IMR-90 (cell line): ENCODE measurements at regions not wholly inside any gene's neighbourhood (a gene's known extent, or its start where the extent isn't known, plus 50 kb on each side); places are given as distances from the start of the nearest gene placed in this dataset.

ENCODE experiments used
- ATAC-seq: fragments of 200-7000 bp; cut with Tn5 transposase; 2 replicates; pipeline ENCODE4 v1.9.1; 2020; ENCODE audit warnings: low read depth, mild to moderate bottlenecking, moderate library complexity
- BruUV-seq: library from RNA; stranded (reverse); fragments of 400-500 nt; replicated peaks from 2 replicates; lab custom pipeline; 2021; lab: Mats Ljungman, UMichigan
- CTCF ChIA-PET: fragments of 300-600 bp; formaldehyde crosslinking; extraction: SDS; loops from one replicate; lab custom pipeline; 2021; ENCODE audit warnings: antibody characterized with exemption; lab: Yijun Ruan, JAX
- POLR2A ChIA-PET: fragments of 300-600 bp; sonication (Branson Sonifier 250); formaldehyde crosslinking; loops from one replicate; lab custom pipeline; 2022; ENCODE audit warnings: antibody characterized with exemption; ENCODE audit not compliant: unreplicated experiment; lab: Charles Lee
- DNase-seq: peaks from one replicate; pipeline ENCODE4 v3.0.0; 2013
- H2AFZ ChIP-seq: replicated peaks from 2 replicates; pipeline ENCODE3; 2013; ENCODE audit warnings: low read length, mild to moderate bottlenecking; ENCODE audit not compliant: poor library complexity
- H2AK5ac ChIP-seq: 2 replicates; pipeline ENCODE4 v1.6.1; 2013; ENCODE audit warnings: low read depth, low read length, inconsistent platforms
- H2AK9ac ChIP-seq: replicated peaks from 2 replicates; pipeline ENCODE3; 2013; ENCODE audit warnings: mild to moderate bottlenecking, low read depth, low read length, moderate library complexity; ENCODE audit not compliant: poor library complexity
- H2BK120ac ChIP-seq: 2 replicates; pipeline ENCODE4 v1.6.1; 2013; ENCODE audit warnings: low read depth, low read length, inconsistent platforms
- H2BK15ac ChIP-seq: 3 replicates; pipeline ENCODE4 v1.6.1; 2013; ENCODE audit warnings: low read depth, low read length, inconsistent platforms
- H2BK20ac ChIP-seq: 2 replicates; pipeline ENCODE4 v1.6.1; 2013; ENCODE audit warnings: low read depth, mild to moderate bottlenecking, inconsistent platforms, low read length, moderate library complexity
- H2BK5ac ChIP-seq: 2 replicates; pipeline ENCODE4 v1.6.1; 2013; ENCODE audit warnings: mild to moderate bottlenecking, low read depth, low read length, inconsistent platforms; ENCODE audit not compliant: poor library complexity, severe bottlenecking
- H3K14ac ChIP-seq: replicated peaks from 2 replicates; pipeline ENCODE4 v1.6.1; 2013; ENCODE audit warnings: low read depth, low read length, inconsistent platforms
- H3K18ac ChIP-seq: 2 replicates; pipeline ENCODE4 v1.6.1; 2013; ENCODE audit warnings: low read depth, low read length, control low read depth
- H3K23ac ChIP-seq: 2 replicates; pipeline ENCODE4 v1.6.1; 2013; ENCODE audit warnings: low read depth, low read length, inconsistent platforms
- H3K27ac ChIP-seq: 2 replicates; pipeline ENCODE4 v1.5.1; 2013; ENCODE audit warnings: mild to moderate bottlenecking, control low read depth, low read length; ENCODE audit not compliant: insufficient read depth
- H3K27me3 ChIP-seq: 2 replicates; pipeline ENCODE4 v1.6.1; 2013; ENCODE audit warnings: low read length; ENCODE audit not compliant: control insufficient read depth, insufficient read depth
- H3K36me3 ChIP-seq: 2 replicates; pipeline ENCODE4 v1.6.1; 2013; ENCODE audit warnings: low read length, mixed read lengths; ENCODE audit not compliant: control insufficient read depth, insufficient read depth
- H3K4ac ChIP-seq: 2 replicates; pipeline ENCODE4 v1.6.1; 2013; ENCODE audit warnings: low read depth, low read length, inconsistent platforms
- H3K4me1 ChIP-seq: 2 replicates; pipeline ENCODE4 v1.6.1; 2013; ENCODE audit warnings: low read length, mixed read lengths; ENCODE audit not compliant: control insufficient read depth, insufficient read depth
- H3K4me2 ChIP-seq: 2 replicates; pipeline ENCODE4 v1.6.1; 2013; ENCODE audit warnings: low read depth, mild to moderate bottlenecking, control low read depth, low read length, moderate library complexity
- H3K4me3 ChIP-seq: 2 replicates; pipeline ENCODE4 v1.5.1; 2013; ENCODE audit warnings: low read depth, mild to moderate bottlenecking, control low read depth, low read length, moderate library complexity; ENCODE audit not compliant: insufficient read depth
- H3K56ac ChIP-seq: 2 replicates; pipeline ENCODE4 v1.6.1; 2013; ENCODE audit warnings: low read length, inconsistent platforms; ENCODE audit not compliant: insufficient read depth; ENCODE audit errors: extremely low read depth
- H3K79me1 ChIP-seq, 2 experiments: 2 replicates each; pipeline ENCODE4 v1.6.1; 2013; ENCODE audit warnings: low read length in 2 of 2, inconsistent platforms in 1 of 2, low read depth in 1 of 2
- H3K9ac ChIP-seq: 2 replicates; pipeline ENCODE4 v1.6.1; 2013; ENCODE audit warnings: low read depth, low read length, control low read depth
- H3K9me1 ChIP-seq: 2 replicates; pipeline ENCODE4 v1.6.1; 2013; ENCODE audit warnings: low read length, inconsistent platforms; ENCODE audit not compliant: insufficient read depth
- H3K9me3 ChIP-seq: 2 replicates; pipeline ENCODE4 v1.6.1; 2013; ENCODE audit warnings: low read length; ENCODE audit not compliant: control insufficient read depth, insufficient read depth
- H4K20me1 ChIP-seq: 2 replicates; pipeline ENCODE4 v1.6.1; 2013; ENCODE audit warnings: low read length, inconsistent platforms; ENCODE audit not compliant: insufficient read depth
- H4K5ac ChIP-seq: 2 replicates; pipeline ENCODE4 v1.6.1; 2013; ENCODE audit warnings: mild to moderate bottlenecking, low read depth, low read length, control low read depth
- H4K8ac ChIP-seq, 2 experiments: 2 replicates each; pipeline ENCODE4 v1.6.1; 2013; ENCODE audit warnings: low read depth in 2 of 2, low read length in 2 of 2, control low read depth in 1 of 2, inconsistent platforms in 1 of 2
- H4K91ac ChIP-seq: 2 replicates; pipeline ENCODE4 v1.6.1; 2013; ENCODE audit warnings: low read depth, low read length, inconsistent platforms; ENCODE audit not compliant: insufficient read depth
- BHLHE40 ChIP-seq: fragments of 150-350 bp; IDR thresholded peaks from 2 replicates; pipeline ENCODE4 v1.6.1; 2016; ENCODE audit warnings: mild to moderate bottlenecking, low read depth, low read length
- CEBPB ChIP-seq: IDR thresholded peaks from 2 replicates; pipeline ENCODE4 v1.6.1; 2012; ENCODE audit warnings: low read depth, low read length, improper control_type of control experiment
- CHD1 ChIP-seq: IDR thresholded peaks from 2 replicates; pipeline ENCODE4 v1.6.1; 2012; ENCODE audit warnings: low read depth, low read length, improper control_type of control experiment
- FOS ChIP-seq: fragments of 150-350 bp; IDR thresholded peaks from 2 replicates; pipeline ENCODE4 v1.6.1; 2016; ENCODE audit warnings: low read depth, low read length
- MAZ ChIP-seq: IDR thresholded peaks from 2 replicates; pipeline ENCODE4 v1.6.1; 2012; ENCODE audit warnings: low read depth, mild to moderate bottlenecking, low read length, improper control_type of control experiment, moderate library complexity, borderline replicate concordance
- MXI1 ChIP-seq: IDR thresholded peaks from 2 replicates; pipeline ENCODE4 v1.6.1; 2012; ENCODE audit warnings: low read depth, mild to moderate bottlenecking, low read length, moderate library complexity, borderline replicate concordance
- NFE2L2 ChIP-seq: fragments of 150-350 bp; IDR thresholded peaks from 2 replicates; pipeline ENCODE4 v1.6.1; 2016; ENCODE audit warnings: low read depth, mild to moderate bottlenecking, low read length
- POLR2A ChIP-seq: IDR thresholded peaks from 2 replicates; pipeline ENCODE4 v1.6.1; 2012; ENCODE audit warnings: mild to moderate bottlenecking, low read depth, low read length
- RAD21 ChIP-seq: IDR thresholded peaks from 2 replicates; pipeline ENCODE4 v1.6.1; 2012; ENCODE audit warnings: low read length, improper control_type of control experiment
- RCOR1 ChIP-seq: IDR thresholded peaks from 2 replicates; pipeline ENCODE4 v1.6.1; 2012; ENCODE audit warnings: mild to moderate bottlenecking, low read length, improper control_type of control experiment; ENCODE audit not compliant: insufficient replicate concordance
- RFX5 ChIP-seq: IDR thresholded peaks from 2 replicates; pipeline ENCODE4 v1.8.0; 2012; ENCODE audit warnings: low read depth, mild to moderate bottlenecking, low read length, moderate library complexity
- WGBS, 2 experiments: methylation state at CpG; one replicate each; pipeline versions ENCODE4 v1.1.5 to v1.1.7; 2013; ENCODE audit warnings: missing lambda C conversion rate in 2 of 2; ENCODE audit not compliant: insufficient read length in 1 of 2; ENCODE audit errors: extremely low coverage in 2 of 2; 5-methylcytosine and 5-hydroxymethylcytosine counted together
- dilution Hi-C: fragments of 300-500 bp; cut with HindIII; formaldehyde crosslinking; loops from one replicate; pipeline ENCODE4 v1.14.3; 2018; ENCODE audit warnings: low sequenced_read_pairs; ENCODE audit not compliant: unreplicated experiment
- in situ Hi-C: fragments of 300-500 bp; cut with MboI; formaldehyde crosslinking; loops from 3 replicates; pipeline ENCODE4 v1.14.3; 2019; ENCODE audit warnings: low sequenced_read_pairs, inconsistent platforms, mixed read lengths
- intact Hi-C: fragments of 100-400 bp; cut with micrococcal nuclease; formaldehyde crosslinking; loops from 2 replicates; pipeline ENCODE4 v1.10.0; 2022
- TF ChIP-seq, protein P1 (sequence below): fragments of 150-350 bp; IDR thresholded peaks from 2 replicates; pipeline ENCODE4 v1.6.1; 2016; ENCODE audit warnings: low read depth, mild to moderate bottlenecking, low read length, moderate library complexity, borderline replicate concordance
- TF ChIP-seq, protein P2 (sequence below): fragments of 150-350 bp; IDR thresholded peaks from 2 replicates; pipeline ENCODE4 v1.6.1; 2017; ENCODE audit warnings: mild to moderate bottlenecking, antibody characterized with exemption, low read length, low read depth
- TF ChIP-seq, protein P3 (sequence below): conservative IDR thresholded peaks from 2 replicates; pipeline ENCODE4 v1.5.1; 2012; ENCODE audit warnings: mild to moderate bottlenecking, low read depth, low read length, improper control_type of control experiment

DNA sequence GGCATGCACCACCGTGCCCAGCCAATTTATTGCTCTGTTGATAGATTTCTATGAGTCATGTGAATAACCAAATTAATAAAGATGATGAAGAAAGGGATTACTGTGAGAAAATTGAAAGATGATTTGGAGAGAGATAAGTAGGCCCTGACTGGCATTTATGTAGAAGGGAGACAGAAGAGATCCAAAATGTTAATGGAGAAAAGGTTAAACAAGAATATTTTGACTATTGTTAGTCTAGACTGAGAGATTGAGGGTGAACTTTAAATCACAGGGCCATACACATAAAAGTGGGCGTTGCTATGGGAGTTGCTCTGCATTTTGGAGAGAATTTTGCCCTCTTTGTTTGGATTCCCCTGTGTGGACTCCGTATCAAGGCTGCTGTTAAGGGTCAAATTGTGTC lies 68.9 kb upstream of the SCAF8 start:
- Histone ChIP-seq H2BK5ac (no peak overlapping the region), H3K9ac (no peak overlapping the region), H3K79me1 (no peaks in the 10 kb centered on the region), H2BK20ac (no peak overlapping the region), H4K91ac (no peak overlapping the region), H3K4ac (no peak overlapping the region), H3K27me3 (no peaks in the 10 kb centered on the region; the same call in 1 of the 2 replicates), H3K14ac (no peak overlapping the region), H3K27ac (no peak overlapping the region), H2AK9ac (no peak overlapping the region), H3K36me3 (no peaks in the 10 kb centered on the region), H3K56ac (no peak overlapping the region), H4K8ac (no peak overlapping the region), H2BK15ac (no peak overlapping the region), H2AFZ (no peak overlapping the region), H3K4me2 (no peak overlapping the region), H3K4me3 (no peak overlapping the region), H3K23ac (no peak overlapping the region), H4K20me1 (no peaks in the 10 kb centered on the region), H2AK5ac (no peak overlapping the region), H3K9me3 (no peaks in the 10 kb centered on the region), H3K9me1 (no peaks in the 10 kb centered on the region), H3K4me1 (no peaks in the 10 kb centered on the region), H3K18ac (no peak overlapping the region), H4K5ac (no peak overlapping the region), H2BK120ac (no peak overlapping the region)
- no TSS peak for BruUV-seq
- in situ Hi-C loops (no loop called here), intact Hi-C loops (no loop called here), dilution Hi-C loops (no loop called here)
- DNase-seq (no peak), ATAC-seq (no peak)
- no peak for TF ChIP-seq CEBPB
- TF ChIP-seq, protein P1, sequence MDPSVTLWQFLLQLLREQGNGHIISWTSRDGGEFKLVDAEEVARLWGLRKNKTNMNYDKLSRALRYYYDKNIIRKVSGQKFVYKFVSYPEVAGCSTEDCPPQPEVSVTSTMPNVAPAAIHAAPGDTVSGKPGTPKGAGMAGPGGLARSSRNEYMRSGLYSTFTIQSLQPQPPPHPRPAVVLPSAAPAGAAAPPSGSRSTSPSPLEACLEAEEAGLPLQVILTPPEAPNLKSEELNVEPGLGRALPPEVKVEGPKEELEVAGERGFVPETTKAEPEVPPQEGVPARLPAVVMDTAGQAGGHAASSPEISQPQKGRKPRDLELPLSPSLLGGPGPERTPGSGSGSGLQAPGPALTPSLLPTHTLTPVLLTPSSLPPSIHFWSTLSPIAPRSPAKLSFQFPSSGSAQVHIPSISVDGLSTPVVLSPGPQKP = no peak
- TF ChIP-seq, protein P2, sequence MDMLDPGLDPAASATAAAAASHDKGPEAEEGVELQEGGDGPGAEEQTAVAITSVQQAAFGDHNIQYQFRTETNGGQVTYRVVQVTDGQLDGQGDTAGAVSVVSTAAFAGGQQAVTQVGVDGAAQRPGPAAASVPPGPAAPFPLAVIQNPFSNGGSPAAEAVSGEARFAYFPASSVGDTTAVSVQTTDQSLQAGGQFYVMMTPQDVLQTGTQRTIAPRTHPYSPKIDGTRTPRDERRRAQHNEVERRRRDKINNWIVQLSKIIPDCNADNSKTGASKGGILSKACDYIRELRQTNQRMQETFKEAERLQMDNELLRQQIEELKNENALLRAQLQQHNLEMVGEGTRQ = no peak
- no peak for TF ChIP-seq RCOR1
- TF ChIP-seq POLR2A = no peak
- no peak for TF ChIP-seq FOS
- TF ChIP-seq BHLHE40 = no peak
- TF ChIP-seq CHD1 = no peak
- no peak for TF ChIP-seq MAZ
- no peak for TF ChIP-seq MXI1
- no peak for TF ChIP-seq RFX5
- TF ChIP-seq, protein P3, sequence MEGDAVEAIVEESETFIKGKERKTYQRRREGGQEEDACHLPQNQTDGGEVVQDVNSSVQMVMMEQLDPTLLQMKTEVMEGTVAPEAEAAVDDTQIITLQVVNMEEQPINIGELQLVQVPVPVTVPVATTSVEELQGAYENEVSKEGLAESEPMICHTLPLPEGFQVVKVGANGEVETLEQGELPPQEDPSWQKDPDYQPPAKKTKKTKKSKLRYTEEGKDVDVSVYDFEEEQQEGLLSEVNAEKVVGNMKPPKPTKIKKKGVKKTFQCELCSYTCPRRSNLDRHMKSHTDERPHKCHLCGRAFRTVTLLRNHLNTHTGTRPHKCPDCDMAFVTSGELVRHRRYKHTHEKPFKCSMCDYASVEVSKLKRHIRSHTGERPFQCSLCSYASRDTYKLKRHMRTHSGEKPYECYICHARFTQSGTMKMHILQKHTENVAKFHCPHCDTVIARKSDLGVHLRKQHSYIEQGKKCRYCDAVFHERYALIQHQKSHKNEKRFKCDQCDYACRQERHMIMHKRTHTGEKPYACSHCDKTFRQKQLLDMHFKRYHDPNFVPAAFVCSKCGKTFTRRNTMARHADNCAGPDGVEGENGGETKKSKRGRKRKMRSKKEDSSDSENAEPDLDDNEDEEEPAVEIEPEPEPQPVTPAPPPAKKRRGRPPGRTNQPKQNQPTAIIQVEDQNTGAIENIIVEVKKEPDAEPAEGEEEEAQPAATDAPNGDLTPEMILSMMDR = no peak
- TF ChIP-seq NFE2L2 = no peak
- TF ChIP-seq RAD21 = no peak
- 100% methylated on average over 1 of the region's 3 CpGs; no CpG with 5 or more reads in 1 of the 2 experiments for WGBS, 2 experiments
- POLR2A ChIA-PET = no interaction called here
- CTCF ChIA-PET = no interaction called here
